Hepatocyte (in vitro differentiated cells): ENCODE measurements at regions not wholly inside any gene's neighbourhood (a gene's known extent, or its start where the extent isn't known, plus 50 kb on each side); places are given as distances from the start of the nearest gene placed in this dataset.

Experiments used
- EZH2 ChIP-seq: fragments of 200-600 bp; sonication (generic); IDR thresholded peaks from 2 replicates; pipeline ENCODE4 v1.6.1; 2016; ENCODE audit warnings: antibody characterized with exemption, mild to moderate bottlenecking, borderline replicate concordance
- EZH2phosphoT487 ChIP-seq: fragments of 200-600 bp; sonication (generic); IDR thresholded peaks from one replicate; pipeline ENCODE4 v1.6.1; 2018; ENCODE audit warnings: antibody characterized with exemption, mild to moderate bottlenecking, low read depth, moderate library complexity; ENCODE audit not compliant: unreplicated experiment, severe bottlenecking
- TF ChIP-seq, protein P1 (sequence below): fragments of 200-600 bp; sonication (generic); IDR thresholded peaks from 2 replicates; pipeline ENCODE4 v1.5.1; 2016; ENCODE audit warnings: antibody characterized with exemption, mild to moderate bottlenecking; ENCODE audit not compliant: poor library complexity

DNA sequence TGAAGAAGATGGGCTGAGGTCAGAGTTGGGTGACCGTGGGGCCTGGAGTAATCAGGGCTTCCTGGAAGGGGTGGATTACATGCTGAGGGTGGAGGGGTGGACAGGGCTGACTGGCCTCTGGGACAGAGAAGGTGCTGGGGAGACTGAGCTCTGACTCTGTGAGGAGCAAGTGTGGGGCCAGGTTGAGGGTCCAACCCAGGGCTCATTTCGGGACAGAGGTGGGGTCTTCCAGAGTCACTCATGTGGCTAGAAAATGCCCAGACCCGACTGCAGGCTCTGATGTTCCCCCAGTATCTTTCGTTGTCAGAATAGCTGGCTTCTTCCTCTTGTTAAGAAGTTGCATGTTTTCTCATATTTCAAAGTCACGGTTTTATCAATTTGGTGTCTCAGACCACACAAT lies 311.8 kb downstream of the PTPRU start:
- TF ChIP-seq, protein P1, sequence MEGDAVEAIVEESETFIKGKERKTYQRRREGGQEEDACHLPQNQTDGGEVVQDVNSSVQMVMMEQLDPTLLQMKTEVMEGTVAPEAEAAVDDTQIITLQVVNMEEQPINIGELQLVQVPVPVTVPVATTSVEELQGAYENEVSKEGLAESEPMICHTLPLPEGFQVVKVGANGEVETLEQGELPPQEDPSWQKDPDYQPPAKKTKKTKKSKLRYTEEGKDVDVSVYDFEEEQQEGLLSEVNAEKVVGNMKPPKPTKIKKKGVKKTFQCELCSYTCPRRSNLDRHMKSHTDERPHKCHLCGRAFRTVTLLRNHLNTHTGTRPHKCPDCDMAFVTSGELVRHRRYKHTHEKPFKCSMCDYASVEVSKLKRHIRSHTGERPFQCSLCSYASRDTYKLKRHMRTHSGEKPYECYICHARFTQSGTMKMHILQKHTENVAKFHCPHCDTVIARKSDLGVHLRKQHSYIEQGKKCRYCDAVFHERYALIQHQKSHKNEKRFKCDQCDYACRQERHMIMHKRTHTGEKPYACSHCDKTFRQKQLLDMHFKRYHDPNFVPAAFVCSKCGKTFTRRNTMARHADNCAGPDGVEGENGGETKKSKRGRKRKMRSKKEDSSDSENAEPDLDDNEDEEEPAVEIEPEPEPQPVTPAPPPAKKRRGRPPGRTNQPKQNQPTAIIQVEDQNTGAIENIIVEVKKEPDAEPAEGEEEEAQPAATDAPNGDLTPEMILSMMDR = no peak
- TF ChIP-seq EZH2 (no peak), EZH2phosphoT487 (no peak)
